Heart left ventricle (tissue), 16 donors: ENCODE measurements at regions not wholly inside any gene's neighbourhood (a gene's known extent, or its start where the extent isn't known, plus 50 kb on each side); places are given as distances from the start of the nearest gene placed in this dataset.
A peak's percentile ranks its signal among the peaks of the same experiment; 100 is the strongest.

Experiments
- ATAC-seq, 4 donors: fragments of 200-7000 bp; cut with Tn5 transposase; one replicate each; pipeline ENCODE4 v1.9.1; 2020 to 2022; ENCODE audit warnings: moderate library complexity in 4 of 4, mild to moderate bottlenecking in 3 of 4, moderate number of reproducible peaks in 1 of 4
- DNase-seq, 5 donors: peaks; one replicate each; pipeline ENCODE4 v3.0.0-alpha.2; 2020
- H3K27ac ChIP-seq, 12 donors: fragments of 200-600 bp; sonication (generic) in 4 of 12; one replicate each; pipeline versions ENCODE4 v1.5.0 to v1.8.0; 2016 to 2022; ENCODE audit warnings: mild to moderate bottlenecking in 2 of 12
- H3K27me3 ChIP-seq, 9 donors: fragments of 200-600 bp; sonication (generic) in 2 of 9; one replicate each; pipeline versions ENCODE4 v1.5.1 to v1.8.0; 2016 to 2022; ENCODE audit warnings: mild to moderate bottlenecking in 3 of 9
- H3K36me3 ChIP-seq, 9 donors: fragments of 200-600 bp; sonication (generic) in 2 of 9; one replicate each; pipeline versions ENCODE4 v1.5.0 to v1.8.0; 2018 to 2022; ENCODE audit warnings: mild to moderate bottlenecking in 2 of 9
- H3K4me1 ChIP-seq, 12 donors: fragments of 200-600 bp; sonication (generic) in 4 of 12; one replicate each; pipeline versions ENCODE4 v1.5.0 to v1.8.0; 2016 to 2022; ENCODE audit warnings: mild to moderate bottlenecking in 3 of 12
- H3K4me3 ChIP-seq, 12 donors: fragments of 200-600 bp; sonication (generic) in 4 of 12; one replicate each; pipeline versions ENCODE4 v1.5.0 to v1.8.0; 2017 to 2022; ENCODE audit warnings: mild to moderate bottlenecking in 9 of 12, moderate library complexity in 4 of 12
- H3K9me3 ChIP-seq, 12 donors: fragments of 200-600 bp; sonication (generic) in 4 of 12; one replicate each; pipeline versions ENCODE4 v1.5.0 to v1.8.0; 2016 to 2022; ENCODE audit warnings: mild to moderate bottlenecking in 1 of 12
- POLR2A ChIP-seq, 2 donors: fragments of 450-650 bp; IDR thresholded peaks; one replicate each; pipeline ENCODE4 v1.6.1; 2017; ENCODE audit warnings: antibody characterized with exemption in 2 of 2, mild to moderate bottlenecking in 2 of 2, moderate library complexity in 2 of 2
- WGBS, 4 donors: extraction: QIAGEN DNeasy Blood & Tissue Kit in 2 of 4; methylation state at CpG; one replicate each; pipeline versions ENCODE4 v1.1.5 to v1.1.7; 2013 to 2018; 5-methylcytosine and 5-hydroxymethylcytosine counted together
- intact Hi-C, 10 donors: fragments of 100-400 bp; cut with DNase I; formaldehyde crosslinking; loops; one replicate each; pipeline versions ENCODE4 v1.11.1 to v1.14.2; 2022
- TF ChIP-seq, protein P1 (sequence below), 12 donors: fragments of 200-600 bp; sonication (generic) in 4 of 12; IDR thresholded peaks; one replicate each; pipeline versions ENCODE4 v1.5.0 to v1.8.0; 2018 to 2022; ENCODE audit warnings: antibody characterized with exemption in 12 of 12, mild to moderate bottlenecking in 5 of 12
- donor health status: ischemic (EF 13 %, LVEDD 7.1; RV severe dilation, severe dysfunction).
- donor health status: healthy with polysubstance abuse.
- donor health status: DM: no; HTN: yes; CAD: no.
- donor health status: DM: no; HTN: no; CAD: no.
- donor health status: ischemic (EF 25% LVEDD 6.9; RV normal size, moderate dysfunction).
- donor health status: ischemic (EF 25% LVEDD 5.7; RV mildly dilated, moderate dysfunction).
- donor health status: healthy.
- donor health status: DM: yes; HTN: yes; CAD: no.
- donor health status: ischemic (EF 35%, LVEDD 5.7; RV mildly dilated, moderate dysfunction).
- donor health status: nonischemic (EF 11% LVEDD 7.7; RV severe dilation, severe dysfunction).
- donor health status: DM: yes; HTN: yes; CAD: no.
- donor health status: PGD.
- donor health status: ischemic (EF 29% LVEDD 5.4; RV normal size, mild dysfunction).
- donor health status: nonischemic (EF 23%, LVEDD 6.1; RV moderate dilation, normal function).

DNA sequence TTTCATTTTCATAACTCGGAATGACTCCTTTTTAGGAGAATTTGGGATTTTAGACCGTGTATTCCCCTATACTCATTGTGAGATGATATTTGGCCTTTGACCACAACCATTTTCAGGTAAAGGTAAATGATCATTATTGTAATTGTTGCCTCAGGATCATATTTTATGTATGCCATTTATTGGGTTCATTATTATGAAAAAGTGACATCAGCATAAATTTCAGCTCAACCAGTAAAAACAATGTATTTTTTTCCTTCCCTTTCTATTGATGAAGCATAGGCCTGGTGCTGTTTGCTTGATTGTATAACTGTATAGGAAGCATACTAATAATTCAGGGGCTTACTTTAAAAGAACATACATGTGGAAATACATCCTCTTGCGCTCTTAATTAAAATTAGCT is 832.9 kb upstream of the FANCL start:
- 78 to 86% (median 80%) methylated on average over 3 of the region's 3 CpGs for WGBS, 4 donors
- no peaks in the 10 kb centered on the region for H3K27me3 ChIP-seq
- TF ChIP-seq, protein P1, sequence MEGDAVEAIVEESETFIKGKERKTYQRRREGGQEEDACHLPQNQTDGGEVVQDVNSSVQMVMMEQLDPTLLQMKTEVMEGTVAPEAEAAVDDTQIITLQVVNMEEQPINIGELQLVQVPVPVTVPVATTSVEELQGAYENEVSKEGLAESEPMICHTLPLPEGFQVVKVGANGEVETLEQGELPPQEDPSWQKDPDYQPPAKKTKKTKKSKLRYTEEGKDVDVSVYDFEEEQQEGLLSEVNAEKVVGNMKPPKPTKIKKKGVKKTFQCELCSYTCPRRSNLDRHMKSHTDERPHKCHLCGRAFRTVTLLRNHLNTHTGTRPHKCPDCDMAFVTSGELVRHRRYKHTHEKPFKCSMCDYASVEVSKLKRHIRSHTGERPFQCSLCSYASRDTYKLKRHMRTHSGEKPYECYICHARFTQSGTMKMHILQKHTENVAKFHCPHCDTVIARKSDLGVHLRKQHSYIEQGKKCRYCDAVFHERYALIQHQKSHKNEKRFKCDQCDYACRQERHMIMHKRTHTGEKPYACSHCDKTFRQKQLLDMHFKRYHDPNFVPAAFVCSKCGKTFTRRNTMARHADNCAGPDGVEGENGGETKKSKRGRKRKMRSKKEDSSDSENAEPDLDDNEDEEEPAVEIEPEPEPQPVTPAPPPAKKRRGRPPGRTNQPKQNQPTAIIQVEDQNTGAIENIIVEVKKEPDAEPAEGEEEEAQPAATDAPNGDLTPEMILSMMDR (IDR thresholded peaks at IDR 0.05) = no peak
- TF ChIP-seq POLR2A (IDR thresholded peaks at IDR 0.05) = no peak
- H3K36me3 ChIP-seq = no peaks in the 10 kb centered on the region
- no peaks in the 10 kb centered on the region for H3K4me1 ChIP-seq
- H3K9me3 ChIP-seq = peaks cover 0 to 14% (median 0%) of the 10 kb centered on the region in 12 donors
- H3K27ac ChIP-seq = no peak overlapping the region
- no peak for ATAC-seq
- intact Hi-C loops = no loop called here
- no peak for DNase-seq
- no peak overlapping the region for H3K4me3 ChIP-seq

DNA sequence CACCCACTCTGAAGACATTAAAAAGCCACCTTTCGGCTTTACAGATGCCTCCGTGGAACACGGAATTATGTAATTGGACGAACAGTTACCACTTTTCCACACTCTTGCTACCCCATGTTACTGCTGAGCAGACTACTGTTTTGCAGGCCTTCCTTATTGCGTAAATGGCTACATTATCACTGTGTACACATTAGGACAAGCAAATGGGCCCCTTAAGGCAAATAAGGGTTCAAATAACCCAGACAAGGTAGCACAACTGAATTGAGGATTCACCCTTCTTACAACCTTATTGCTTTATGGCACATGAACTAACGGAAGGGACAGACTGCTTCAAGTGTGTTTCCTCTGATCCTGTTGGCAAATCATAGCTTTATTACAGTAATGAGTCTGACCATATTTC is 832.2 kb upstream of the FANCL start:
- no peak for ATAC-seq
- peaks cover 0 to 14% (median 0%) of the 10 kb centered on the region in 12 donors for H3K9me3 ChIP-seq
- no peak overlapping the region for H3K27ac ChIP-seq
- no peak overlapping the region for H3K4me3 ChIP-seq
- H3K27me3 ChIP-seq = no peaks in the 10 kb centered on the region
- H3K4me1 ChIP-seq = no peaks in the 10 kb centered on the region
- 88 to 92% (median 90%) methylated on average over 6 of the region's 6 CpGs for WGBS, 4 donors
- no peaks in the 10 kb centered on the region for H3K36me3 ChIP-seq
- intact Hi-C loops = no loop called here
- DNase-seq = no peak
- TF ChIP-seq POLR2A (IDR thresholded peaks at IDR 0.05) = no peak
- TF ChIP-seq, protein P1 (IDR thresholded peaks at IDR 0.05) = no peak

DNA sequence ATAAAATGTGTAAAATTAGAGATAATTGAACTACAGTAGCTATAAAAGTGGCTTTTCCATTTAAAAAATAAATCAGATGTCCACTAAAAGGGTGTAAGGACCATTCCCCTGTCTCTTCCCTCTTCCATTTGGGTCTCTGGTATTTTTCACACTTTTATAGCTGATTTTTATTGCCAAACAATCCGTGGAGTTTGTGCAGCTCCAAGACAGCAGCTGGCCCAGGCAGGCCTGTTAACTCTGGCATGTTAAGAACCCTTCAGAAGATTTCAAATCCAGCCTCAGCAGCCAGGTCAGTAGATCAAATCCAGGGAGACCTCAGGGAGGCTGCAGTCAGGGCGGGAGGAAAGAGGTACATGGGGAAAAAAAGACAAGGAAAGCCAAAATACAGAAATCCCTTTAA is 827.1 kb upstream of the FANCL start:
- Histone ChIP-seq H3K4me1 (no peaks in the 10 kb centered on the region), H3K9me3 (peaks cover 0 to 14% (median 0%) of the 10 kb centered on the region in 12 donors), H3K4me3 (no peak overlapping the region), H3K36me3 (no peaks in the 10 kb centered on the region), H3K27me3 (no peaks in the 10 kb centered on the region), H3K27ac (no peak overlapping the region)
- ATAC-seq (no peak), DNase-seq (no peak)
- TF ChIP-seq, protein P1 (IDR thresholded peaks at IDR 0.05) = no peak
- no peak for TF ChIP-seq POLR2A (IDR thresholded peaks at IDR 0.05)
- 24 to 35% (median 28%) methylated on average over 2 of the region's 2 CpGs for WGBS, 4 donors
- intact Hi-C loops = no loop called here

DNA sequence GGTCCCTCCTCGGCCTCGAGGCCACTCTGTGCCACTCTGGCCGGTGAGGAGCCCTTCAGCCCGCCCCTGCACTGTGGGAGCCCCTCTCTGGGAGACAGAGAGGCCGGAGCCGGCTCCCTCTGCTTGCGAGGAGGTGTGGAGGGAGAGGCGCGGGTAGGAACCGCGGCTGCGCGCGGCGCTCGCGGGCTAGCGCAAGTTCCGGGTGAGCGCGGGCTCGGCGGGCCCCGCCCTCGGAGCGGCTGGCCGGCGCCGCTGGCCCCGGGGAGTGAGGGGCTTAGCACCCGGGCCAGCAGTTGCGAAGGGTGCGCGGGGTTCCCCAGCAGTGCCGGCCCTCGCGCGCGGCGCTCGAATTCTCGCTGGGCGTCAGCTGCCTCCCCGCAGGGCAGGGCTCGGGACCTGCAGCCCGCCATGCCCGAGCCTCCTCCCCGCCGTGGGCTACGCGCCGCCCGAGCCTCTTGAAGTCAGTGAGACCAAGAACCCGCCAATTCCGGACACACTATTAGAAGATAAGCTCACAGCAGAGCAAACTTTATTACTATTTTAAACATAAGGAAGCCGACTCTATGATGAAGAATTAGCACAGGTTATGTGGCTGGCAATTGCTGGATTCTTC is 825.8 kb upstream of the FANCL start:
- DNase-seq = peak in 1 of 5 donors; percentile 33
- no peaks in the 10 kb centered on the region for H3K4me1 ChIP-seq
- no peak for ATAC-seq
- H3K36me3 ChIP-seq = no peaks in the 10 kb centered on the region
- no peak overlapping the region for H3K4me3 ChIP-seq
- 90 to 93% (median 92%) methylated on average over 31 to 56 of the region's 56 CpGs for WGBS, 4 donors
- intact Hi-C loops = no loop called here
- no peaks in the 10 kb centered on the region for H3K27me3 ChIP-seq
- TF ChIP-seq, protein P1 (IDR thresholded peaks at IDR 0.05) = no peak
- TF ChIP-seq POLR2A (IDR thresholded peaks at IDR 0.05) = no peak
- peaks cover 0 to 10% (median 0%) of the 10 kb centered on the region in 12 donors for H3K9me3 ChIP-seq
- H3K27ac ChIP-seq = no peak overlapping the region
